ENCODE measurements at regions not wholly inside any gene's neighbourhood (a gene's known extent, or its start where the extent isn't known, plus 50 kb on each side); places are given as distances from the start of the nearest gene placed in this dataset.

DNA sequence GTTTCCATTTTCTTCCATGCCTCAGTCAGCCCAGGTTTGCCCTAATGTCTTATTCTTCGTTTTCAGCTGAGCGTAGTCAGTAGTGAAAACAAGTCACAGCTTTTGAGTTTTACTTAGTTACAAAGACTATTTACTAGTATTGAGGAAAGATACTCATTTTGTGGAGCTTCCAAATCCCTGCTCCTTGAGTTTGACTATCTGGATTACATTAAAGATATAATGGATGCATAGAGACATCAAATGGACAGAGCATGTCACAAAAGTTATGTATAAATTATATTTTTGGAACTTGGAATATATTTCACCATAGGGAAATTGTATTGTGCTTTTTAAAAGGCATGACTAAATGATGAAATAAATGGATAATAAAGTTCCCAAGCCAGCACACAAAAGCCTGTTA, 54.6 kb upstream of the AKAP13 start:
- in situ Hi-C loops (cut with HindIII; ENCODE audit: low pct_unique_long_range_greater_than_20kb, low sequenced_read_pairs) = no loop called here
- DNase-seq (ENCODE audit: low read depth, low spot score) = no peak

DNA sequence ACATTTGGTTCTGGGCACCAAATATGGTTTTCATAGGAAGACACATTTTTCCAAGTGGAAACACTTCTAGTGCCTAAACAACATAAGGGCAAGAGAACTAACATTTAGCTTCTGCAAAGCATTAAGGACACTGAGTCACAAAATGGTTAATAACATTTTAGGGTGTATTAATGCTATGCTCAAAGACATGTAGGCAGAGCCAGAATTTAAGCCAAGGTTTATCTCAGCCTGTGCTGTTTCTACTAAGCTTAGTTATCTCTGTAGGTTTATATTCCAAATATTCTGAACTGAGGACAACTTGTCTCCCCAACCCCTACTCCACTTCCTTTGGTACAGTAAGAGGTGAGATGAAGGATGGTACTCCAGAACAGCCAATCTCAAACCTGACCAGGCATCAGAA, 54.1 kb upstream of the AKAP13 start:
- in situ Hi-C loops (cut with HindIII; ENCODE audit: low pct_unique_long_range_greater_than_20kb, low sequenced_read_pairs) = no loop called here
- DNase-seq (ENCODE audit: low read depth, low spot score) = no peak

DNA sequence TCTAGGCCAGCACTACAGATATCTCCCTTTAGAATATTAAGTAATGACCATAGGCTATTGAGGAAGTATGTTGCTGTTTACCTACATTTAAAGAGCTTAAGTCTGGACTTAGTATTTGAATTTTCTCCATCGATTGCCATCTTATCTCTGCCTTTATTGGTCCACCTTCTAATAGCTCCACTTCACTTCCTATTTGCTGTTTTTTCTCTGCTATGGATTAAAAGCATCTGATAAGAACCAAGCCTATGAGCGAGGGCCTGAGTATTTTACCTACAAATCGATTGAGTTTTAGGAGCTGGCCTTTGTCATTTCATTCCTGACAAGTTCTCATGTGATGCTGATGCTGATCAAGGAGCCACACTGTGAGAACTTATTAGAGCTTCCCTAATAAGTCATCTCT, 52.6 kb upstream of the AKAP13 start:
- in situ Hi-C loops (cut with HindIII; ENCODE audit: low pct_unique_long_range_greater_than_20kb, low sequenced_read_pairs) = no loop called here
- no peak for DNase-seq (ENCODE audit: low read depth, low spot score)

DNA sequence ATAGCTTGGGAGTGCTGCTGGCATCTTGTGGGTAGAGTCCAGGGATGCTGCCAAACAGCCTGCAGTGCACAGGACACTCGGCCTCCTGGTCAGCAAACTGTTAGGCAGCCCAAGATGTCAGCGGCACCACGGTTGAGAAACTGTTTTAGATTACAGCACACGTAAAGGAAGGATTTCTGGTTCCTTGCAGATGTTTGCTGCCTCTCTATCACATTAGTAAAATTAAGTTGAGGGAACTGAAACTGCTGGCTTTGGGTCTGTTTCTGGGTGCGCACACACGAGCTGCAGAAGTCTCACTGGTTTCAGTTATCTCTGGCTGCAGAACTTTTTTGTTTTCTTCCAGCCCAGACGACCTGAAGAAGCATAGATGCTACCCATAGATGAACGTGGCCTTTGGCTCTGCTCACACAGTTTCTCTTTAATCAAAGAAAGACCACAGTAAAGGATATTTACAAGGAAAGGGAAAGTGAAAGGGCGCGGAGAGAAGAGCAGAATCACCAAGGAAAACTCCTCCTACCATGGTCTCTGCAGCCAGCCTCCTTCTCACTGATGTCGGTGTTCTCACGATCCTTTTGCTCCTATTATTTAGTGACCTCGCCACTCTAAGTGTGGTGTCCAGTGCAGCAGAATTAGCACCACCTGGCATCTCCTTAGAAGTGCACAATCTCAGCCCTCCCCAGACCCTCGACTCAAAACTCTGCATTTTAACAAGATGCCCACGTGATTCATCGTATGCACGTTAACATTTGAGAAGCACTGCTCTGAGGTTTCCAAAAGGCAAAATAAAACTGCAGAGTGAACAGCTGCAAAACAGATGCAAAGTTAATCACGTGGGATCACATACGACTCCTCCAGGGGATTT, 50.6 kb upstream of the AKAP13 start:
- peak; percentile 57 for DNase-seq (ENCODE audit: low read depth, low spot score)
- in situ Hi-C loops (cut with HindIII; ENCODE audit: low pct_unique_long_range_greater_than_20kb, low sequenced_read_pairs) = no loop called here

Small RNA genes lying in the stretch of these regions (small RNA-seq; reads per million reads assigned to genes)
- 0 reads per million in 2 experiments for gene RN7SL428P

Data from SK-MEL-5 (cell line).